HG03064 (cell line): ENCODE measurements at regions not wholly inside any gene's neighbourhood (a gene's known extent, or its start where the extent isn't known, plus 50 kb on each side); places are given as distances from the start of the nearest gene placed in this dataset.
"Not testable (repeated sequence)": the region's sequence is repeated elsewhere in the genome, so short reads cannot be mapped to it uniquely, and the experiment has no call there.

Experiments
- ATAC-seq: cut with Tn5 transposase; IDR thresholded peaks from one replicate; pipeline ENCODE4 v1.9.1; 2021; ENCODE audit warnings: low read depth; ENCODE audit not compliant: unreplicated experiment

GRCh38 chr1:221983444-221983843 is 241.6 kb upstream of the DUSP10 start:
- no peak for ATAC-seq

- no peak for ATAC-seq
These were observed 239.6 kb upstream of the DUSP10 start for GRCh38 chr1:221981461-221981860.

GRCh38 chr1:221979444-221980032 is 237.6 kb upstream of the DUSP10 start:
- no peak for ATAC-seq

GRCh38 chr1:221978631-221979334 is 236.9 kb upstream of the DUSP10 start:
- not testable (repeated sequence) for ATAC-seq

- ATAC-seq, result not testable (repeated sequence)
These were observed 231.9 kb upstream of the DUSP10 start for GRCh38 chr1:221973787-221974186.

- no peak for ATAC-seq
These were observed 230.7 kb upstream of the DUSP10 start for GRCh38 chr1:221972276-221973235.

- not testable (repeated sequence) for ATAC-seq
These were observed 229.1 kb upstream of the DUSP10 start for GRCh38 chr1:221971035-221971434.

GRCh38 chr1:221969298-221969858 is 227.5 kb upstream of the DUSP10 start:
- not testable (repeated sequence) for ATAC-seq

GRCh38 chr1:221967538-221967937 is 225.6 kb upstream of the DUSP10 start:
- ATAC-seq, result not testable (repeated sequence)

GRCh38 chr1:221966888-221967287 is 225.0 kb upstream of the DUSP10 start:
- ATAC-seq, result not testable (repeated sequence)

GRCh38 chr1:221965891-221966290 is 224.0 kb upstream of the DUSP10 start:
- not testable (repeated sequence) for ATAC-seq

GRCh38 chr1:221965252-221965651 is 223.4 kb upstream of the DUSP10 start:
- no peak for ATAC-seq

- ATAC-seq, result no peak
These were observed 221.9 kb upstream of the DUSP10 start for GRCh38 chr1:221963742-221964141.

- ATAC-seq, result no peak
These were observed 220.5 kb upstream of the DUSP10 start for GRCh38 chr1:221962385-221962784.

GRCh38 chr1:221961532-221962292 is 219.8 kb upstream of the DUSP10 start:
- peak; percentile 81 for ATAC-seq

GRCh38 chr1:221958161-221958562 is 216.3 kb upstream of the DUSP10 start:
- ATAC-seq, result not testable (repeated sequence)

GRCh38 chr1:221957350-221957749 is 215.5 kb upstream of the DUSP10 start:
- ATAC-seq, result not testable (repeated sequence)

- ATAC-seq, result no peak
These were observed 208.1 kb upstream of the DUSP10 start for GRCh38 chr1:221949996-221950395.

- no peak for ATAC-seq
These were observed 206.6 kb upstream of the DUSP10 start for GRCh38 chr1:221948459-221948858.

- ATAC-seq, result no peak
These were observed 205.8 kb upstream of the DUSP10 start for GRCh38 chr1:221947731-221948130.
